ENCODE measurements at regions not wholly inside any gene's neighbourhood (a gene's known extent, or its start where the extent isn't known, plus 50 kb on each side); places are given as distances from the start of the nearest gene placed in this dataset.
"Not testable (repeated sequence)": the region's sequence is repeated elsewhere in the genome, so short reads cannot be mapped to it uniquely, and the experiment has no call there.

GRCh38 chr21:15311510-15311909 lies 246.7 kb upstream of the NRIP1 start:
- no peak for DNase-seq (ENCODE audit: low spot score)

GRCh38 chr21:15317034-15317433 lies 252.2 kb upstream of the NRIP1 start:
- DNase-seq (ENCODE audit: low spot score), result not testable (repeated sequence)

GRCh38 chr21:15319727-15320126 lies 254.9 kb upstream of the NRIP1 start:
- no peak for DNase-seq (ENCODE audit: low spot score)

- no peak for DNase-seq (ENCODE audit: low spot score)
These were observed 259.7 kb upstream of the NRIP1 start for GRCh38 chr21:15324542-15324941.

- DNase-seq (ENCODE audit: low spot score), result no peak
These were observed 261.4 kb upstream of the NRIP1 start for GRCh38 chr21:15326032-15326867.

GRCh38 chr21:15327637-15328265 lies 263.0 kb upstream of the NRIP1 start:
- no peak for DNase-seq (ENCODE audit: low spot score)

GRCh38 chr21:15329191-15329590 lies 264.4 kb upstream of the NRIP1 start:
- DNase-seq (ENCODE audit: low spot score), result no peak

GRCh38 chr21:15330872-15331271 lies 266.1 kb upstream of the NRIP1 start:
- DNase-seq (ENCODE audit: low spot score), result no peak

- no peak for DNase-seq (ENCODE audit: low spot score)
These were observed 267.8 kb upstream of the NRIP1 start for GRCh38 chr21:15332572-15332971.

GRCh38 chr21:15333136-15333710 lies 268.4 kb upstream of the NRIP1 start:
- no peak for DNase-seq (ENCODE audit: low spot score)

GRCh38 chr21:15333951-15334350 lies 269.2 kb upstream of the NRIP1 start:
- no peak for DNase-seq (ENCODE audit: low spot score)

GRCh38 chr21:15343066-15343465 lies 278.3 kb upstream of the NRIP1 start:
- DNase-seq (ENCODE audit: low spot score), result no peak

- no peak for DNase-seq (ENCODE audit: low spot score)
These were observed 287.2 kb upstream of the NRIP1 start for GRCh38 chr21:15352009-15352408.

- DNase-seq (ENCODE audit: low spot score), result no peak
These were observed 288.7 kb upstream of the NRIP1 start for GRCh38 chr21:15353546-15353945.

- DNase-seq (ENCODE audit: low spot score), result no peak
These were observed 289.7 kb upstream of the NRIP1 start for GRCh38 chr21:15354516-15354915.

GRCh38 chr21:15355066-15355465 lies 290.3 kb upstream of the NRIP1 start:
- no peak for DNase-seq (ENCODE audit: low spot score)

GRCh38 chr21:15359251-15359650 lies 294.5 kb upstream of the NRIP1 start:
- no peak for DNase-seq (ENCODE audit: low spot score)

GRCh38 chr21:15362458-15362857 lies 297.7 kb upstream of the NRIP1 start:
- DNase-seq (ENCODE audit: low spot score), result no peak

- DNase-seq (ENCODE audit: low spot score), result no peak
These were observed 299.1 kb upstream of the NRIP1 start for GRCh38 chr21:15363921-15364320.

GRCh38 chr21:15365751-15366392 lies 301.1 kb upstream of the NRIP1 start:
- no peak for DNase-seq (ENCODE audit: low spot score)

GRCh38 chr21:15366555-15366954 lies 301.8 kb upstream of the NRIP1 start:
- no peak for DNase-seq (ENCODE audit: low spot score)

GRCh38 chr21:15367061-15367626 lies 302.3 kb upstream of the NRIP1 start:
- DNase-seq (ENCODE audit: low spot score), result no peak
